SKM-1 treated with dmso at 0.1 percent for 144 hours (cell line): ENCODE measurements at regions not wholly inside any gene's neighbourhood (a gene's known extent, or its start where the extent isn't known, plus 50 kb on each side); places are given as distances from the start of the nearest gene placed in this dataset.
"Not testable (repeated sequence)": the region's sequence is repeated elsewhere in the genome, so short reads cannot be mapped to it uniquely, and the experiment has no call there.

Experiments used
- DNase-seq: peaks from one replicate; lab custom pipeline; 2025; ENCODE audit not compliant: unreplicated experiment; lab: John Stamatoyannopoulos, UW

- DNase-seq, result no peak
These were observed 387.8 kb downstream of the PTH2R start for GRCh38 chr2:208794288-208794975.

- no peak for DNase-seq
These were observed 392.1 kb downstream of the PTH2R start for GRCh38 chr2:208798698-208799097.

GRCh38 chr2:208799397-208799796 lies 392.8 kb downstream of the PTH2R start:
- no peak for DNase-seq

GRCh38 chr2:208800887-208801286 lies 394.3 kb downstream of the PTH2R start:
- DNase-seq, result not testable (repeated sequence)

- no peak for DNase-seq
These were observed 401.2 kb downstream of the PTH2R start for GRCh38 chr2:208807756-208808155.

GRCh38 chr2:208811885-208812284 lies 405.3 kb downstream of the PTH2R start:
- not testable (repeated sequence) for DNase-seq

- DNase-seq, result no peak
These were observed 412.6 kb downstream of the PTH2R start for GRCh38 chr2:208819190-208819589.

- no peak for DNase-seq
These were observed 413.6 kb downstream of the PTH2R start for GRCh38 chr2:208820014-208820688.

GRCh38 chr2:208827109-208827508 lies 420.5 kb downstream of the PTH2R start:
- DNase-seq, result no peak

GRCh38 chr2:208827549-208828221 lies 421.1 kb downstream of the PTH2R start:
- DNase-seq, result no peak

- DNase-seq, result no peak
These were observed 423.6 kb downstream of the PTH2R start for GRCh38 chr2:208830203-208830602.

GRCh38 chr2:208847651-208848050 lies 441.1 kb downstream of the PTH2R start:
- DNase-seq, result no peak

- DNase-seq, result no peak
These were observed 448.1 kb downstream of the PTH2R start for GRCh38 chr2:208854717-208855116.

- DNase-seq, result no peak
These were observed 460.8 kb downstream of the PTH2R start for GRCh38 chr2:208867374-208867773.

- no peak for DNase-seq
These were observed 466.0 kb downstream of the PTH2R start for GRCh38 chr2:208872591-208872990.

- no peak for DNase-seq
These were observed 473.1 kb downstream of the PTH2R start for GRCh38 chr2:208879666-208880065.

GRCh38 chr2:208880171-208880570 lies 473.6 kb downstream of the PTH2R start:
- no peak for DNase-seq

GRCh38 chr2:208890486-208890885 lies 483.9 kb downstream of the PTH2R start:
- DNase-seq, result no peak

- no peak for DNase-seq
These were observed 485.6 kb downstream of the PTH2R start for GRCh38 chr2:208892203-208892602.

- no peak for DNase-seq
These were observed 499.7 kb downstream of the PTH2R start for GRCh38 chr2:208906330-208906729.

GRCh38 chr2:208915401-208915800 lies 508.4 kb upstream of the MAP2 start:
- no peak for DNase-seq

- no peak for DNase-seq
These were observed 507.0 kb upstream of the MAP2 start for GRCh38 chr2:208916881-208917280.
